Activated CD8-positive, alpha-beta memory T cell treated with anti-CD3 and anti-CD28 coated beads, Interleukin-2, amount 50 U/mL, for 4 hours (primary cell): ENCODE measurements at regions not wholly inside any gene's neighbourhood (a gene's known extent, or its start where the extent isn't known, plus 50 kb on each side); places are given as distances from the start of the nearest gene placed in this dataset.
A peak's percentile ranks its signal among the peaks of the same experiment; 100 is the strongest.

ENCODE experiments used
- DNase-seq: peaks from one replicate; pipeline ENCODE4 v3.0.0-alpha.2; 2020

GRCh38 chr6:170160031-170160627, 130.7 kb downstream of the DLL1 start:
- no peak for DNase-seq

GRCh38 chr6:170159022-170159965, 131.6 kb downstream of the DLL1 start:
- DNase-seq, result no peak

GRCh38 chr6:170158296-170159021, 132.4 kb downstream of the DLL1 start:
- DNase-seq, result no peak

- DNase-seq, result no peak
Observed at GRCh38 chr6:170157567-170158218, 133.2 kb downstream of the DLL1 start.

GRCh38 chr6:170156448-170157375, 134.2 kb downstream of the DLL1 start:
- DNase-seq, result no peak

GRCh38 chr6:170155464-170156196, 135.2 kb downstream of the DLL1 start:
- no peak for DNase-seq

GRCh38 chr6:170153436-170154319, 137.2 kb downstream of the DLL1 start:
- DNase-seq, result no peak

- DNase-seq, result no peak
Observed at GRCh38 chr6:170152989-170153388, 137.9 kb downstream of the DLL1 start.

- no peak for DNase-seq
Observed at GRCh38 chr6:170152124-170152926, 138.6 kb downstream of the DLL1 start.

GRCh38 chr6:170151804-170152123, 139.1 kb downstream of the DLL1 start:
- no peak for DNase-seq

GRCh38 chr6:170151321-170151771, 139.5 kb downstream of the DLL1 start:
- no peak for DNase-seq

- no peak for DNase-seq
Observed at GRCh38 chr6:170150590-170150945, 140.3 kb downstream of the DLL1 start.

GRCh38 chr6:170149681-170150589, 140.9 kb downstream of the DLL1 start:
- DNase-seq, result no peak

- no peak for DNase-seq
Observed at GRCh38 chr6:170148709-170149470, 142.0 kb downstream of the DLL1 start.

GRCh38 chr6:170147832-170148708, 142.8 kb downstream of the DLL1 start:
- peak; percentile 56 for DNase-seq

GRCh38 chr6:170147056-170147787, 143.7 kb downstream of the DLL1 start:
- peak; percentile 15 for DNase-seq
